ENCODE measurements at regions not wholly inside any gene's neighbourhood (a gene's known extent, or its start where the extent isn't known, plus 50 kb on each side); places are given as distances from the start of the nearest gene placed in this dataset.

- TF ChIP-seq, protein P1, sequence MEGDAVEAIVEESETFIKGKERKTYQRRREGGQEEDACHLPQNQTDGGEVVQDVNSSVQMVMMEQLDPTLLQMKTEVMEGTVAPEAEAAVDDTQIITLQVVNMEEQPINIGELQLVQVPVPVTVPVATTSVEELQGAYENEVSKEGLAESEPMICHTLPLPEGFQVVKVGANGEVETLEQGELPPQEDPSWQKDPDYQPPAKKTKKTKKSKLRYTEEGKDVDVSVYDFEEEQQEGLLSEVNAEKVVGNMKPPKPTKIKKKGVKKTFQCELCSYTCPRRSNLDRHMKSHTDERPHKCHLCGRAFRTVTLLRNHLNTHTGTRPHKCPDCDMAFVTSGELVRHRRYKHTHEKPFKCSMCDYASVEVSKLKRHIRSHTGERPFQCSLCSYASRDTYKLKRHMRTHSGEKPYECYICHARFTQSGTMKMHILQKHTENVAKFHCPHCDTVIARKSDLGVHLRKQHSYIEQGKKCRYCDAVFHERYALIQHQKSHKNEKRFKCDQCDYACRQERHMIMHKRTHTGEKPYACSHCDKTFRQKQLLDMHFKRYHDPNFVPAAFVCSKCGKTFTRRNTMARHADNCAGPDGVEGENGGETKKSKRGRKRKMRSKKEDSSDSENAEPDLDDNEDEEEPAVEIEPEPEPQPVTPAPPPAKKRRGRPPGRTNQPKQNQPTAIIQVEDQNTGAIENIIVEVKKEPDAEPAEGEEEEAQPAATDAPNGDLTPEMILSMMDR (IDR thresholded peaks at IDR 0.05): no peak
- no peak for TF ChIP-seq EZH2 (IDR thresholded peaks at IDR 0.05)
- TF ChIP-seq EZH2phosphoT487 (IDR thresholded peaks at IDR 0.05): no peak
These were observed 506.2 kb upstream of the IL12A start for GRCh38 chr3:159482241-159482993.
